Liver (tissue), 8 donors: ENCODE measurements at regions not wholly inside any gene's neighbourhood (a gene's known extent, or its start where the extent isn't known, plus 50 kb on each side); places are given as distances from the start of the nearest gene placed in this dataset.

Experiments
- DNase-seq: peaks from one replicate; pipeline ENCODE4 v3.0.0-alpha.2; 2017; ENCODE audit warnings: low spot score
- H3K27ac ChIP-seq, 2 donors: one replicate each; pipeline ENCODE4 v1.7.0; 2013; ENCODE audit warnings: inconsistent platforms in 2 of 2, low read length in 2 of 2, control low read depth in 1 of 2, low read depth in 1 of 2, mild to moderate bottlenecking in 1 of 2
- H3K27me3 ChIP-seq, 4 donors: one replicate each; pipeline versions ENCODE4 v1.6.1 to v1.7.0; 2013; ENCODE audit warnings: low read length in 3 of 4, inconsistent platforms in 1 of 4, mild to moderate bottlenecking in 1 of 4, moderate library complexity in 1 of 4; ENCODE audit not compliant: control insufficient read depth in 4 of 4, insufficient read depth in 4 of 4
- H3K36me3 ChIP-seq, 4 donors: one replicate each; pipeline versions ENCODE4 v1.6.1 to v1.7.0; 2013; ENCODE audit warnings: low read length in 3 of 4, mild to moderate bottlenecking in 3 of 4, low read depth in 1 of 4, moderate library complexity in 1 of 4; ENCODE audit not compliant: control insufficient read depth in 4 of 4, insufficient read depth in 3 of 4
- H3K4me1 ChIP-seq, 4 donors: one replicate each; pipeline versions ENCODE4 v1.6.1 to v1.7.0; 2013; ENCODE audit warnings: low read length in 3 of 4, mild to moderate bottlenecking in 3 of 4, moderate library complexity in 1 of 4; ENCODE audit not compliant: control insufficient read depth in 4 of 4, insufficient read depth in 4 of 4
- H3K4me3 ChIP-seq, 3 donors: one replicate each; pipeline versions ENCODE4 v1.6.1 to v1.7.0; 2013; ENCODE audit warnings: low read length in 3 of 3, control low read depth in 1 of 3, low read depth in 1 of 3, mild to moderate bottlenecking in 1 of 3
- H3K9ac ChIP-seq, 2 donors: one replicate each; pipeline ENCODE4 v1.7.0; 2013; ENCODE audit warnings: low read length in 2 of 2, mild to moderate bottlenecking in 2 of 2, moderate library complexity in 2 of 2, control low read depth in 1 of 2, low read depth in 1 of 2
- H3K9me3 ChIP-seq, 4 donors: one replicate each; pipeline versions ENCODE4 v1.6.1 to v1.7.0; 2013; ENCODE audit warnings: low read length in 3 of 4; ENCODE audit not compliant: control insufficient read depth in 4 of 4
- ATF3 ChIP-seq: IDR thresholded peaks from 2 replicates; pipeline ENCODE4 v1.6.1; 2016; ENCODE audit warnings: antibody characterized with exemption
- CTCF ChIP-seq: fragments of 150-350 bp; IDR thresholded peaks from 2 replicates; pipeline ENCODE4 v1.5.1; 2017; ENCODE audit warnings: improper control_type of control experiment, low read depth, low read length; ENCODE audit not compliant: missing input control
- EGR1 ChIP-seq, 2 donors: IDR thresholded peaks; 2 replicates each; pipeline ENCODE4 v1.6.1; 2016 to 2018; ENCODE audit warnings: antibody characterized with exemption in 2 of 2, low read depth in 2 of 2
- FOXA2 ChIP-seq: IDR thresholded peaks from 2 replicates; pipeline ENCODE4 v1.6.1; 2016; ENCODE audit warnings: antibody characterized with exemption
- GABPA ChIP-seq, 2 donors: IDR thresholded peaks in 1 of 2; conservative IDR thresholded peaks in 1 of 2; 2 replicates each; pipeline ENCODE4 v1.6.1; 2016; ENCODE audit warnings: antibody characterized with exemption in 2 of 2, mild to moderate bottlenecking in 1 of 2, moderate library complexity in 1 of 2
- HNF4A ChIP-seq, 2 donors: conservative IDR thresholded peaks; 2 replicates each; pipeline ENCODE4 v1.6.1; 2016; ENCODE audit warnings: antibody characterized with exemption in 2 of 2, mild to moderate bottlenecking in 2 of 2
- HNF4G ChIP-seq: IDR thresholded peaks from 2 replicates; pipeline ENCODE4 v1.6.1; 2016; ENCODE audit warnings: antibody characterized with exemption
- JUND ChIP-seq, 2 donors: IDR thresholded peaks; 2 replicates each; pipeline ENCODE4 v1.6.1; 2016; ENCODE audit warnings: antibody characterized with exemption in 2 of 2
- MAX ChIP-seq: IDR thresholded peaks from 2 replicates; pipeline ENCODE4 v1.6.1; 2016; ENCODE audit warnings: antibody characterized with exemption
- NR2F2 ChIP-seq: IDR thresholded peaks from 2 replicates; pipeline ENCODE4 v1.6.1; 2016; ENCODE audit warnings: antibody characterized with exemption
- RXRA ChIP-seq, 2 donors: IDR thresholded peaks; 2 replicates each; pipeline ENCODE4 v1.6.1; 2017 to 2018; ENCODE audit warnings: antibody characterized with exemption in 2 of 2, mild to moderate bottlenecking in 1 of 2
- SP1 ChIP-seq: IDR thresholded peaks from 2 replicates; pipeline ENCODE4 v1.6.1; 2018; ENCODE audit warnings: antibody characterized with exemption, mild to moderate bottlenecking
- TAF1 ChIP-seq: conservative IDR thresholded peaks from 2 replicates; pipeline ENCODE4 v1.6.1; 2016; ENCODE audit warnings: antibody characterized with exemption, mild to moderate bottlenecking
- YY1 ChIP-seq: IDR thresholded peaks from 2 replicates; pipeline ENCODE4 v1.6.1; 2016; ENCODE audit warnings: antibody characterized with exemption, mild to moderate bottlenecking
- WGBS: extraction: QIAGEN DNeasy Blood & Tissue Kit; methylation state at CpG from one replicate; pipeline ENCODE4 v1.1.7; 2013; 5-methylcytosine and 5-hydroxymethylcytosine counted together
- TF ChIP-seq, protein P1 (sequence below): IDR thresholded peaks from 2 replicates; pipeline ENCODE4 v1.6.1; 2016; ENCODE audit warnings: antibody characterized with exemption, mild to moderate bottlenecking
- TF ChIP-seq, protein P2 (sequence below): IDR thresholded peaks from 2 replicates; pipeline ENCODE4 v1.6.1; 2016; ENCODE audit warnings: antibody characterized with exemption
- donor health status: healthy.
- donor health status: healthy.
- donor health status: healthy.
- donor health status: healthy.
- donor health status: healthy.

DNA sequence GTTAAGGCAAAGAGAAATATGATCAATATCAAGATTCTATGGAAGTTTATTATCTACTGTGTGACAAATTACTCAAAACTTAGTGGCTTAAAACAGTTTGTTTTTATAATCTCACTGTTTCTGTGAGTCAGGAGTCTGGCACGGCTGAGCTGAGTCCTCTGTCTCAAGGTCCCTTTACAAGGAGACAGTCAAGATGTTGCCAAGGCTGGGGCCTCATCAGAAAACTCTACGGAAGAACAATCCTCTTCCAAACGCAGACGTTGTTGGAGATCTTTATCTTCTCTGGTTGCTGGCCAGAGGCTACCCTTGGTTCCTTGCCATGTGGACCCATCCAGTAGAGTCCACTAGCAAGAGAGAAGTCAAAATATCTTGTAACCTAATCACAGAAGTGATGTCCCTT lies 100.6 kb upstream of the CCND2 start:
- Histone ChIP-seq H3K9me3 (no peaks in the 10 kb centered on the region), H3K4me1 (no peaks in the 10 kb centered on the region), H3K27ac (no peak overlapping the region), H3K9ac (no peak overlapping the region), H3K36me3 (no peaks in the 10 kb centered on the region), H3K27me3 (peaks cover 0 to 7% (median 0%) of the 10 kb centered on the region in 4 donors), H3K4me3 (no peak overlapping the region)
- DNase-seq, result no peak
- TF ChIP-seq JUND (IDR thresholded peaks at IDR 0.05) (no peak), RXRA (IDR thresholded peaks at IDR 0.05) (no peak), HNF4A (conservative IDR thresholded peaks at IDR 0.05) (no peak)
- 62% methylated on average over 4 of the region's 4 CpGs for WGBS

DNA sequence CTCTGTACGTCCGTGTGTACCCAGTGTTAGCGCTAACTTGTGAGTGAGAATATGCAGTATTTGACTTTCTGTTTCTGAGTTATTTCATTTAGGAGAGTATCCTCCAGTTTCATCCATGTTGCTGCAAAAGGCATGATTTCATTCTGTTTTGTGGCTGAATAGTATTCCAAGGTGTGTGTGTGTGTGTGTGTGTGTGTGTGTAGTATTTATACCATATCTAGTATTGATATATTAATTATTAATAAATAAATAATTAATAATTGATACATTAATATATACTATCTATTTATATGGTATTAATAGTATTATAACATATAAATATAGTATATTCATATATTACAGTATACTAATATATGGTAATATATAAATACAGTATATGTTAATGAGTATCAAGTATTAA lies 101.8 kb upstream of the CCND2 start:
- no peak overlapping the region for H3K9ac ChIP-seq
- WGBS, result 82% methylated on average over 3 of the region's 3 CpGs
- H3K27me3 ChIP-seq, result peaks cover 0 to 11% (median 0%) of the 10 kb centered on the region in 4 donors
- no peak overlapping the region for H3K27ac ChIP-seq
- DNase-seq, result no peak
- no peak for TF ChIP-seq YY1
- no peak for TF ChIP-seq CTCF
- no peak for TF ChIP-seq TAF1
- TF ChIP-seq EGR1 (IDR thresholded peaks at IDR 0.05; ENCODE audit: low read depth in 2 of 2), result no peak
- TF ChIP-seq HNF4G, result no peak
- no peak for TF ChIP-seq GABPA (IDR thresholded peaks at IDR 0.05 in 1 of 2, conservative IDR thresholded peaks at IDR 0.05 in 1 of 2)
- no peak for TF ChIP-seq MAX
- TF ChIP-seq SP1, result no peak
- TF ChIP-seq RXRA (IDR thresholded peaks at IDR 0.05), result no peak
- no peak for TF ChIP-seq NR2F2
- TF ChIP-seq, protein P1, sequence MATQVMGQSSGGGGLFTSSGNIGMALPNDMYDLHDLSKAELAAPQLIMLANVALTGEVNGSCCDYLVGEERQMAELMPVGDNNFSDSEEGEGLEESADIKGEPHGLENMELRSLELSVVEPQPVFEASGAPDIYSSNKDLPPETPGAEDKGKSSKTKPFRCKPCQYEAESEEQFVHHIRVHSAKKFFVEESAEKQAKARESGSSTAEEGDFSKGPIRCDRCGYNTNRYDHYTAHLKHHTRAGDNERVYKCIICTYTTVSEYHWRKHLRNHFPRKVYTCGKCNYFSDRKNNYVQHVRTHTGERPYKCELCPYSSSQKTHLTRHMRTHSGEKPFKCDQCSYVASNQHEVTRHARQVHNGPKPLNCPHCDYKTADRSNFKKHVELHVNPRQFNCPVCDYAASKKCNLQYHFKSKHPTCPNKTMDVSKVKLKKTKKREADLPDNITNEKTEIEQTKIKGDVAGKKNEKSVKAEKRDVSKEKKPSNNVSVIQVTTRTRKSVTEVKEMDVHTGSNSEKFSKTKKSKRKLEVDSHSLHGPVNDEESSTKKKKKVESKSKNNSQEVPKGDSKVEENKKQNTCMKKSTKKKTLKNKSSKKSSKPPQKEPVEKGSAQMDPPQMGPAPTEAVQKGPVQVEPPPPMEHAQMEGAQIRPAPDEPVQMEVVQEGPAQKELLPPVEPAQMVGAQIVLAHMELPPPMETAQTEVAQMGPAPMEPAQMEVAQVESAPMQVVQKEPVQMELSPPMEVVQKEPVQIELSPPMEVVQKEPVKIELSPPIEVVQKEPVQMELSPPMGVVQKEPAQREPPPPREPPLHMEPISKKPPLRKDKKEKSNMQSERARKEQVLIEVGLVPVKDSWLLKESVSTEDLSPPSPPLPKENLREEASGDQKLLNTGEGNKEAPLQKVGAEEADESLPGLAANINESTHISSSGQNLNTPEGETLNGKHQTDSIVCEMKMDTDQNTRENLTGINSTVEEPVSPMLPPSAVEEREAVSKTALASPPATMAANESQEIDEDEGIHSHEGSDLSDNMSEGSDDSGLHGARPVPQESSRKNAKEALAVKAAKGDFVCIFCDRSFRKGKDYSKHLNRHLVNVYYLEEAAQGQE, result no peak
- no peak for TF ChIP-seq FOXA2
- TF ChIP-seq HNF4A (conservative IDR thresholded peaks at IDR 0.05), result no peak
- TF ChIP-seq, protein P2, sequence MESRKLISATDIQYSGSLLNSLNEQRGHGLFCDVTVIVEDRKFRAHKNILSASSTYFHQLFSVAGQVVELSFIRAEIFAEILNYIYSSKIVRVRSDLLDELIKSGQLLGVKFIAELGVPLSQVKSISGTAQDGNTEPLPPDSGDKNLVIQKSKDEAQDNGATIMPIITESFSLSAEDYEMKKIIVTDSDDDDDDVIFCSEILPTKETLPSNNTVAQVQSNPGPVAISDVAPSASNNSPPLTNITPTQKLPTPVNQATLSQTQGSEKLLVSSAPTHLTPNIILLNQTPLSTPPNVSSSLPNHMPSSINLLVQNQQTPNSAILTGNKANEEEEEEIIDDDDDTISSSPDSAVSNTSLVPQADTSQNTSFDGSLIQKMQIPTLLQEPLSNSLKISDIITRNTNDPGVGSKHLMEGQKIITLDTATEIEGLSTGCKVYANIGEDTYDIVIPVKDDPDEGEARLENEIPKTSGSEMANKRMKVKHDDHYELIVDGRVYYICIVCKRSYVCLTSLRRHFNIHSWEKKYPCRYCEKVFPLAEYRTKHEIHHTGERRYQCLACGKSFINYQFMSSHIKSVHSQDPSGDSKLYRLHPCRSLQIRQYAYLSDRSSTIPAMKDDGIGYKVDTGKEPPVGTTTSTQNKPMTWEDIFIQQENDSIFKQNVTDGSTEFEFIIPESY, result no peak
- no peak for TF ChIP-seq ATF3
- no peak overlapping the region for H3K4me3 ChIP-seq
- no peaks in the 10 kb centered on the region for H3K4me1 ChIP-seq
- no peaks in the 10 kb centered on the region for H3K9me3 ChIP-seq
- no peaks in the 10 kb centered on the region for H3K36me3 ChIP-seq
